ENCODE measurements at regions not wholly inside any gene's neighbourhood (a gene's known extent, or its start where the extent isn't known, plus 50 kb on each side); places are given as distances from the start of the nearest gene placed in this dataset.

DNA sequence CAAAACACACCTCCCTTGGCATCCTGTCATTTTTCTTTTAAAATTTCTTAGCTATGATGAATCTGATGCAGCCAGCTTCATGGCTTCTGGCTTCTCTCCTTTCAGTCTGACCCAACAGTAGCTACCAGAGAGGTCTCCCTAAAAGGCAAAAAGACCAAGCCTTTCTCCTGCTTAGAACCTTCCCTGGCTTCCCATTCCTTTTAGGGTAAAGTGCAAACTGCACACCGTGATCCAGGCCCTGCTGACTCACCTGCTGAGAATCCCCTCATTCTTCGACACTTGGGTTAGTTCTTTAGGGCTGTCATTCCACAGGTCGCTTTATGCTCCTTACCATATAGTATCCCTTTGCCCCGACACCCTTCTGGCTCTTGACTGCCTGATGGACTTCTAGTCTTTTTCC, 362.4 kb downstream of the MIAT start:
- DNase-seq: no peak

DNA sequence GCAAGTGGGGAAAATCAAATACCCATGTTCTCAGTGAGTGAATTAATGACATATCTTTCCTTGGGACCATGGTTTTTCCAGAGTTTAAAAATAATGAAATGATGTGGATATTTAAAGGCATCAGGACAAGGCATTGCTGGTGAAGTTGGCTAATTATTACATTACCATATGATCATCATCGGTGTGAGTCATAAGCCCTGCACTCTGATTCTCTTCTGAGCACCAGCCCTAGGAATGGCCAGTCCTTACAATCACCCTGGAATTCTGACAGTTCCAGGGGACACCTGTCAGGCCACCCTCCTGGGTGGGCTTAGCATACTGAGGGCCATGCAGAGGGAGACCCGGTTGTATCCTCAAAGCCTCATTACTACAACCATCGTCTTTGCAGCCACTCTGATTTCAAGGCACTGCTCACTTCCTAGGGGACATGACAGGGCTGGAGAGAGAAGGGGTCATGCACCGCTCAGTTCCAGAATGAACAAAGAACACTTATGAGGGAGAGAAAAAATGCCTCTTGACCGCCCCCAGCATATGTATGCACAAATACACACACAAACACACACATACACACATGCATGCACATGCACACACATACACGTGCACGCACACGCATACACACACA, 365.0 kb downstream of the MIAT start:
- DNase-seq: no peak

DNA sequence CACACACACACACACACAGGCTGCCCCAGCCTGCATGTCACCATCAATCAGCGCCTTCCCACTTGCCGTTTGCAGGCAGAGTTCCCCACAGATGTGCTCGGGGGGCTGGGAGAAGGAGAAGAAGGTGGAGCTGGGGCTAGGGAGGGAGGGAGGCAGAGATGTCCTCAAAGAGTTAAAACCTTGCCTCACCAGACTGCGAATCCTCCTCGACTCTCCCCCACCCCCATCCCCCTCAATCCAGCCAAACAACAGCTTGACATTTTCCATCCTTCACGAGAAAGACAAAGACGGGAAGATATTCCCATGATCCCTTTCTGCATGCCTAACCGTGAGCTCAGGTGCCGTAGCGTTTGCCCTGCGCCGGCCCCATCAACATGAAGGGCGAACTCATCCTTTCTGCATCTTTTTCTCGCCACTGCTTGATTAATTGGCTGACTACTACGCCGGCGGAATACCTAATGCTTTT, 365.5 kb downstream of the MIAT start:
- DNase-seq: no peak

DNA sequence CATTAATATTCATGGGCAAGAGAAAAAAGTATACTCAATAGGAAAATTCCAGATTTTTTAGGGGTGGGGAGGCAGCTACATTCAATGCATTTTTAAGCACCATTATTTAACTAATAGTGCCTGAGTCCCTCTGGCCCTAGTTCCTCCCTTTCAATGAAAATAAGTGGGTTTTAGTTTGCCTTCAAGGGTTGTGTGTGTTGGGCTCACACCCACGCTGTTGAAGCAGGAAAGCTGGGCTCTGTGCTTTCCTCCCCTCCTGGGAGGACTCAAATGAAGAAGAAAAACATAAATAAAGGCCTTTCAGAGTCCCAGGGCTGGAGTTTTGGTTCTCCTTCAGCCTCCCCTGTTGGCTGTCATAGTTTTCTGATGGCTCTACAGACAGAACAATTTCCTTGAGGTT, 366.2 kb downstream of the MIAT start:
- no peak for DNase-seq

DNA sequence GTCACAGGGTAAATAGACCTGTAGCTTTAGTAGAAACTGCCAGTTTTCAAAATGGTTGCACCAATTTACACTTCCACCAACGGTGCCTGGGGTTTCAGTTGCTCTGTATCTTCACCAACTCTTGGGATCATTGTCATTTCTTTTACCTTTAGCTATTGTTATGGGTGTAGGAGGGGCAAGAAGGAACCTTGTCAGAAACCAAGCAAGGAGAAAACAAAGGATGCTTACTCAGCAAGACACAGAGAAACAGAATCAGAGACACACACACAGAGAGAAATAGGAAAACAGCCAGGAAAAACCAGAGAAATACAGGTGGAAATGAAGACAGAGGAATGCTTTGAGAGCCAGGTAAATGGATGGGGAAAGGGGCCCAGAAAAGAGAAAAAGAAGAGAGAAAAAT, 367.6 kb downstream of the MIAT start:
- no peak for DNase-seq

DNA sequence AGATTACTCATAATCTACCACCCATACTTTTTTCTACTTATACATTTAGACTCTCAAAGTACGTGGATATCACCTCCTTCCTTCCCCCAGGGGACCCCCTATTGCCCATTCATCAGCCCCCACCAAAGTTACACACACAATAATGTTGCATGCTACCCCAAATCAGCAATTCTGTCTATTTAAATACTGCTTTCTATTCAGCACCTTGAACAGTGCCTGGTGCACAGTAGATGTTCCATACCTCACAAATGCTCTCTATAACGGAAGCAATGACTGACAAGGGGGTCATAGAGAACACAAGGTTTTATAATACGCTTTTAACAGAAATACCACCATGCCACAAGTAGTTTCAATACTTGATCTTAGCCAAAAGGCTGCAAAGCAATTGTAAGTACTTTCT, 370.7 kb downstream of the MIAT start:
- no peak for DNase-seq

DNA sequence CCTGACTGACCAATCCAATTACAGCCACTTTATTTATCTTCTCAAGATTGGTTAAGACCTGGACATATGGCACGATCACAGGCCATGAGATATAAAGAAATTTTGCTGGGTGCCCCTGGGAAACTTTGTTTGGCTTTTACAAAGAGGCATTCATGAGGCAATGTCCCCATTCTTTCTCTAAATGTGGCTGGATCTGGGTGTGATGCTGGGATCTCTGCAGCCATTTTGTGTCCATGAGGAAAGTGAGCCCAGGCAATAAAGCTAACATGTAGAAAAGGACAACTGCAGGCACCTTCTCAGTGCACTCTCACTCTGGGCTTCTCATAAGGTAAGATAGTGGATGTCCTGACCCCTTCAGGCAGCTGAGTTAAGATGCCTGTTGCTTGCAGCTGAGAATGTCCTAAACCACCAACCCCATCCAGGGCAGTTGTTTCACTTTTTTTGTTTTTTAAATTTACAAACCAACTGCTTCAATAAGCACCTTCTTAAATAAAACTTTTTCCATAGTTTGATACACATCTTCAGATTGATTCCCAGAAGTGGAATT, 372.3 kb downstream of the MIAT start:
- DNase-seq: no peak

DNA sequence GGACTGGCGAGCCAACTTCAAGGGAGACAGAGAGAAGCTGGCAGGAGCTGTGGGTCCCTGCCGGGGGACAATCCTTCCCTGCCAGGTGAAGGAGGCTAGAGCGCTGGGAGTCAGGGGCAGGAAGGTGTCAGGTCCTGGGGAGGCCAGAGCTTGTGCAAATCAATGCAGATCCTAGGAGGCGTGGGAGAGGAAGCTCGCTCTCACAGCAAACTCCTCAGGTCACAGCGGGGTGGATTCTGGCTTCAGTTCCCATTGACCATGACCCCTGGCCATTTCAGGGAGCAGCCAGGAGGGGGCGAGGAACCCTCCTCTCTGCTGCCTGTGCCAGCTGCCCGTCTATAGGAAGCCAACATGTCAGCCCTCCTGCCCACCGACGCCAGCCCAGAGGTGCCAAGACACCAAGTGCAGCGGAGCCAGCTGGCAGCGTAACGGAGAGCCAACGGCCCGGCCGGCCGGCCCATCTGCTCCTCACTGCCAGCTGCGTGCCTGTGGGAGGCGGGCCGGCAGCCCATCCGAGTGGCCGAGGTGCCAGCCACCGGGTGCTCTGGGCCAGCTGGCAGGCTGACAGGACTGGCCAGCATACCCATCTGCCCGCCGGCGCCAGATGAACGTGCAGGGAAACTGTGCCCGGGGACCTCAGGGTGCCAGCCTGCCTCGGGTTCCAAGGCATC, 374.8 kb downstream of the MIAT start:
- peak; percentile 24 for DNase-seq

DNA sequence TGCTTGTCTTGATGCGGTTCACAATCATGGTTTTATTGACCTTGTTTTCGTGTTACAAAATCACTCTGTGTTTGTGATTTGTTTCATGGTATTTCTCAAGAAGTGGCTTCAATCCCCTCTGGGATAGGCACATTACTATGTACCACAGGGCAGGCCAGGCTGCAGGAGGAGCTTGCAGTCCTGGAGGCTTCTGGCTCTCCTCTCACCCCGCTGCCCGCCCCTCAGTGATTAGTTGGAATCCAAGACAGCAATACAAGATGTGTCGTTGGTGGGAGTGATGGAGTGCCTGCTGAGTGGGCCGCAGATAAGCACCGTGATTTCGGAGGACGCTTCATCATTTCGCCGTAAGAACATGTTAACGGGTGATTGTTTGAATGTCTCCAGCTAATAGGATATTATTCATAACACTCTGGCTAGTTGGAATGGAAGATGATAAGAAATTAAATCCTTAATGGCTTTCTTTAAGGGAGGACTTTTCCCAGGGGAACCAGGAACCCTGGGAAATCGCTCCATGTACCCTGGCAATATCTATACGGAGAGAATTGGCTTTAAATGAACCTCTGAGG, 384.4 kb downstream of the MIAT start:
- DNase-seq: no peak

DNA sequence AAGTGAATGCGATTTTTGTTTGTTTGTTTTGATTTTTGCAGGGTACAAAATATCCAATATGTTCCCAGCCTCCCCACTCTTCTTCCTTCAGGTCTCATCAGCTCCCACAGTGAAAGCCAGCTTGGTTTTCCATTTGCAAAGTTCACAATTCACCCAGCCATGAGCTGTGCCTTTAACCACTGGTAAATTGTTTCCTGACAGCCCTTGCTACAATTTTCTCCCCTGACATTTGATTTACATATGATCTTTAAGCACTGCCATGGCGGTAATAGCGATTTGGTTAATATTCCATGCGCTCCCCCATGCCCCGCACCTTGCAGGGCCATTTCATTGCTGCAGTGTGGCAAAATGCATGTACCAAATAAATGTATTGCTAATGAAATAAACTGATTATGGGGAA, 385.9 kb downstream of the MIAT start:
- no peak for DNase-seq

DNA sequence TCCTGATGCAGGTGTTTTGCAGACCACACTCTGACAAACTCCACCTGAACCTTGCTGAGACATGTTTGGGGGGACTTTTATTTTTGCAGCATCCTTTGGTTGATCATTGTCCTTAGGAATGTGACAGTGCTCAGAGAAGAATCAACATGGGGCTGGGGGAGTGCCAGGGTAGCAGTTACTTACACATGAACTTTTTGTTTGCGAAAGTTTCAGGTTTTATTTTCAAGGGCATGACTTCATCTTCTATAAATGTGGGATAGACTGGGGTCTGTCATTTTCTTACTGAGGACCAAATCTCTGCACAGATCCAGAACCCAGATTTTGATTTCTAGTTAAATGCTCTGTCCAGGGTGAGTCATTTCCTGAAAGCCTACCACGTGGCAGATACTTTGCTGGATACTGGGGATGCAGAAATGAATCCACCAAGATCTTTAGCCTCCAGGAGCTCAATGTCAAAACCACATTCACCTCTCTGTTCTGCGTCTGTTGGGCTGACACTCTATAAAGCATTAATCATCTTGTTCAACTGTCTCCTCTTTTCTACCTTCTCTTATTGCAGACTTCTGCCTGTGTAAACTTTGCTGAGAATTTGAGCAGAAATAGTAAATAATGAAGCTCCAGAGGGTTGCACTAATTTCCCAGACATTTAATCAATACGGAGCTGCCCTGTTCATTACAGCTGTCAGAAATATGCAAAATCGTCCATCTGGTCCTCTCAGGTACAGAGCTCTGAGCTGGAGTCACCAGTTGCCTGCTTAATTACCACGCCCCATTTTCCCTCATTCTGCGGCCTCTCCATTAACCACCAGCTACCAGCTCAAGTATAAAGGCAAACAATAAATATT, 387.9 kb downstream of the MIAT start:
- no peak for DNase-seq

DNA sequence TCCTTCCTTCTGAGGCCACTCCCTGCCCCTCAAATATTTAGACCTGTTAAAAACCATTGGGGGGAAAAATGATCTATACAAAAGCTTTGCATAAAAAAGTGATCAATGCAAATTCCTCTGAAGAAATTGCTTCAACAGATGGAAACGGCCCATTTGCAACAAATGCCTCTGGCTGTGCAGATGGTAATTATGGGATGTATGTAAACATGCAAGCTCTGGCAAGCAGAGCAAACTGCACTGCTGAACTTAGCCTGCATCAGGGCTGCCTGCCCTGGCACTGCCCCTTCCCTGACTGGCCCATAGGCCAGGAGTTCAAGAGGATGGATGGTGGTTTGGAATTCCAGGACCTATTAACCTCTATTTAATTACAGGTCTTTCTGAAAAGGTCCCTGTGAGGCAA, 388.7 kb downstream of the MIAT start:
- DNase-seq: no peak

DNA sequence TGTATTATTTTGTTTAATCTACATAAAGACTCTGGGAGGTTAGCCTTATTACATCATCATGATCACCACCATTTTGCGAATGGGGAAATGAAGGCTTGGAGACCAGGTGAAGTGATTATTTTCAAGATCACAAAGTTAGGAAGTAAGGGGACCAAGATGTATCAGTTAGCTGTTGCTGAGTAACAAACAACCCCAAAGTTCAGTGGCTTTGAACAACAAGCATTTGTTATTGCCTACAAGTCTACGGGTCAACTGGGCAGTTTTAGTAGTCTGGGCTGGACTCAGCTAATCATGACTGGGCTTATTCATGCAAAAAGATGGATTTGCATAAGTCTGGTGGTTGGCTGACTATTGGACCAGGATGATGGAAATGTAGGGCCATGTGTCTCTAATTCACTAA, 389.2 kb downstream of the MIAT start:
- no peak for DNase-seq

DNA sequence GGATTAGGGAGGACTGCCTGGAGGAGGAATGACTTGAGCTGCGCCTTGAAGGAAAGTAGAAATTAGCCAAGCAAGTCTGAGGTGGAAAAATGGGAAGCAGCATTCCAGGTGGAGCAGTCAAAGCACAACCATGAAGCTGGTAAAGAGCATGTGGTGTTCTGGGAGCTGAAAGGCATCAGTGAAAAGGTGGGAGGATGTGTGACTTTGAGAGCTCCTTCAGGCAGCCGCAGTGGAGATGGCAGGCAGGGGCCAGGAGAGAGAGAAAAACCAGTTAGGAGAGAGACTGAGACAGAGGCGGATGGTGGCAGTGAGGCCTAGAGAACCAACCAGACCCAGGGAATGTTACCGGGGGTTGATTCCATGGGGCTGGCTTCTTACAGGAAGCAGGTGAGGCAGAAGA, 393.4 kb downstream of the MIAT start:
- no peak for DNase-seq

DNA sequence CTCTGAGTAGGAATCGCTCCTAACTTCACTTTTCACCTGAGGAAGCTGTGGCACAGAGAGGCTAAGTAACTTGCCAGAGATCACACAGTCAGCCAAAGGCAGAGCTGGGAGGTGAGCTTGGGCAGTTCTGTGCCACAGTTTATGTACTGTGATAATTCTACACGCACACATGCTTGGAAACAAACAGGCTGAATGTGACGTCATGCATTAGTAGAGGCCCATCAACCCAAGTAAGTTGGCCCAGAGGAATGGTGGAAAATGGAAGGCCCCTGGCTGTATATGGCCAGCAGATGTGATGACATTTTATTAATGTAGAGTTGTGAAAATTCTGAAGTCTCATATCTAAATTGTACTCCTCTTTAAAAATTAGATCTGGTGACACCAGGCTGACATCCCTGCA, 394.0 kb downstream of the MIAT start:
- no peak for DNase-seq

DNA sequence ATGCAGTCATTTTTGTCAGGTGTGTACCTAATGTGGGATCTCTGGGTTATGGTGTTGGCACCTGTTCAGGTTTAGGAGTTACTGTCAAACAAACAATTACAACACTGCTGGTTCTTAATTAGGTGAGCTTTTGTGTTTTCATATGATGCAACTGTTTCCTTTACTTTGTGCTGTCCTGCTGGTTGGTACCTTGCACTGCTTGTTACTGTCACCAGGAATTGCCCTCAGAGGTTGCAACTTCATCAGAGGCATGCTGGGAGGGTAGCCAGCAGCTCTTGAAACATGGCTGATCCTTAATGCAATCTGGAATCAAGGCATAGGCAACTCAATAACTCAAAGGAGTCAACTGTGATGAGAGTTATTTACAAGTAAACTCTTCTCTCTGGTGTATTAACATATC, 400.3 kb downstream of the MIAT start:
- DNase-seq: no peak

DNA sequence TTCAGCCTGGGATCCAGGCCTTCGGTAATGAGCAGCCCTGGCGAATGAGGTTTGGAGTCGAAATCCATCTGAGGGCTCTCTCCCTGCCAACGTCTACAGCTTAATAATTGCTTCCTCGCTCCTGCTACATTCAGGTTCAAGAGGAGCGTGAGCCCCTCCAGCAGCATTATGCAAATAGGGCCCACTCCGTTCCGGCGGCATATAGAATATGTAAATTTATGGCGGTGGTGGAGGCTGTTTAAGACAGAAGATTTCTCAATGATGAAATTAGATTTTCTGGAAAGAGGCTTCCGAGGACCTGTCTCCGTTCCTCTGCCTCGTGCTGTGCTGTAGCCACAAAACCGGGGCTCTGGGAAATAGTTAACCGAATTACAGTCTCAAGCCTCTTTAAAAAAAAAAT, 402.8 kb downstream of the MIAT start:
- no peak for DNase-seq

DNA sequence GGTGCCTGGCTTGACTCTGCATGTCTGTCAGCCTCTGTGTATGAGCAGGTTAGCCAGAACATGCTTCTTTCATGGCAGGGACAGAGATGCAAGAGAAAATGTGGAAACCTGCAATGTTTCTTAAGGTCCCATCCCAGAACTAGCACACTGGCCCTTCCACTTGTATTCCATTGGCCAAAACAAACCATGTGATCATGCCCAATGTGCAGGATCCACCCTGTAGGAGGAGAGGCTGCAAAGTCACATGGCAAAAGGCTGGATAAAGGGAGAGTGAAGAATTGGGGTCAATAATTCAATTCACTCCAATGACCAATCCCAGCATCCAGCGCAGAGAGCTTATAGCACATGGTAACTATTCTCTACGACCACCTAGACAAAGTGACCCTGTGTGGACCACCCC, 405.5 kb downstream of the MIAT start:
- DNase-seq: no peak

DNA sequence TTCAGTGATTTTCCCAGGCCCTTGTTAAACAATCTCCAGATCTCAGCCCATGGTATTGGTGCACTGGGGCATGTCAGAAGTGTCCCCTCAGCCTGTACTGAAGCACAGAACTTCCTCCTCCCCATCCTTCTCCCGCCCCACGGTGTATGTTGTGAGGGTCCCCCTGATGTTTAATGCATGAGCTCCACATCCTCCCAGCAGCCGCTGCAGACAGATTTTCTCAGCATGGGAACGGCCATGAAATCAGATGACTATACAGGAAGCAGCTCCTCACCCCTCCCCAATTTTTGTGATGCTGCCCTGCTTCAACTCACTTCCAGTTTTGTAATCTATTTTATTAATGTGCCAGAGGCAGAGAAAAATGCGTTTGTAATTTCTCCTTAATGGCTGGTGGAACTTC, 406.0 kb downstream of the MIAT start:
- DNase-seq: no peak

DNA sequence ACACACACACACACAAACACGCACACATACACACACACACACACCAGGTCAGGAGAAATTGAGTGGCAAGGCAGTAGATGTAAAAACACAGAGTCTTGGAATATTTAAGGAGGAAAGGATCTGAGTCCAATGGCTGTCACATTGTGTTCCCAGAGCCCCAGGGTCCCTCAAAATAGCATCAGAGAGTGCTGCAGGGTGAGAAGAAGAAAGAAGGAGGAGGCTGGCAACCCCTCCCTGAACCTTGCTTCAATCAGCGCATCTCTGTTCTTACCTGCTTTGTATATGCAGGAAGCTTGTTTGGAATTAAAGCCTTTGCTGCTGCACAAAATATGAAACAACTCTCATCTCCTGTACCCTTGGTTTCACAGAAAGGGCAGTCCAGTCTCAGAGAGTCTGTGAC, 406.5 kb downstream of the MIAT start:
- DNase-seq: no peak

DNA sequence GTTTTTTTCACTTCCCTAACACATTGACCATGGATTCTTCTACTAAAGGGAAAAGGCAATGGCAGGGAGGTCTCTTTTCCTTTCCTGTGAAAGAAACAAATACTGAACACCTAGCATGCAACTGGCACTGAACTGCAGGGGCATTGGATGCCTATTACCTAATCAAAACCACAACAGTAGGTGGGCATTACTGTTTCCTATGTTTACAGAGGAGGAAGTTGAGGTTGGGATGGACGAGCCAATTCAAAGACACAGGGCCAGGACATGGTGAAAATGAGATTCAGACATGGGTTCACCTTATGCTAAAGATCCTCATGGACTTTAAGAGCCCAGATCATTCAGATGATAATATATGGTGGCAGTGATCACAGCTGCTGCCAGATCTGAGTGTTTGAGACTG, 407.0 kb downstream of the MIAT start:
- no peak for DNase-seq

DNA sequence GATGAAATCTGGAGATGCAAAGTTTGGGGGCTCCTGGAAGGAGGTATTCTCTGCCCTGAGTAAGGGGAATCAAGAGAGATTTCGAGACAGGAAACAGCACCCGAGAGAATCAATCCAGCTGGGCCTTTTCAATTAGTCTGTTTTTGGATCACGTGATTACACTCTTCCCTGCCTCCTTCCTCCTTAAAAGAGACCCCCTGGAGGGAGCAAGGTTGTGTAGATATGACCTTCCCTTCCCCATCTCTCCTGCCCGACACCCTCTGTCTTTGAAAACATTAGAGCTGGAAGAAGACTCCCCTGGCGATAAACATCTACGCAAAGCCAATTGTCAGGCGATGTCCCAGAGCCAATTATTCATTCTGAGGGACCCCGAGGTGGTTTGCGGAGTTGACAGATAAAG, 407.9 kb downstream of the MIAT start:
- DNase-seq: no peak

DNA sequence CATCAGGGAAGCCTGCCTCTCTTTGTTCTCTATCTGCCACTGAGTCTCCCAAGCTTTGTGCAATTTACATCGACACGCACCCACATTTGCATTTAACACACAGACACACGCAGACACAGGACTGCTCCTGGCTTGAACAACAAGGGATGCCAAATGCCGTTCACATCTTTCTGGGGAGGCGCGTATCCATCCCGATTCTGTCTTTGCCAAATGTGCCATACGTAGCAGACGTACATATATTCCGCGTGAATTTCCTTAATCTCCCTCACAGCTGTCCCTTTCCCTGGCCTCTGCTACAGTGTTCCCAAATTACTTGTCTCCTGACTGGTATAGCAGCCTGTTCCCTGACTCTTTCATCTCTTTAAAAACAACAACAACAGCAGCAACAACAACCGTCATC, 409.5 kb downstream of the MIAT start:
- DNase-seq: no peak

Measured in hindlimb muscle (tissue), 1 donor.